ENCODE measurements at regions not wholly inside any gene's neighbourhood (a gene's known extent, or its start where the extent isn't known, plus 50 kb on each side); places are given as distances from the start of the nearest gene placed in this dataset.

DNA sequence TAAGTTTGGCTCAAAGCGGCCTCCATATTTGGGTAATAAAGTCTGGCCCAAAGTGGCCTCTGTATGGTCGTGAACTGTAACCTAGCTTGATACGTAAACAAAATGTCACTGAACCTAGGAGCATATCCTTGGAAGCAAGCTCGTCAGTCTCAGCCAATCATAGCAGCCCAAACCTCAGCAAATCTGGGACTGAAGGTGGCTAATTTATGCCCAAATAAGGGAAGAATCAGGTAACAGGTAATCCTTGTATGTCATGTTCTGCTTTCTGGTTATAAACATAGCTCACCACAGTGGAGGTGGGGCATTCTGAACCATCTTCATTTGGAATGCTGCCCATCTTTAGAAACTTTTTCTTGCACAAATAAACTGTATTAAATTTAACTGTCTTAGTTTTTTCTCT, 281.1 kb downstream of the TTLL7 start:
- H3K36me3 ChIP-seq = no peaks in the 10 kb centered on the region
- no peaks in the 10 kb centered on the region for H3K9me3 ChIP-seq
- no peak overlapping the region for H3K27ac ChIP-seq
- H3K27me3 ChIP-seq (replicated peaks; ENCODE audit: insufficient read depth) = no peaks in the 10 kb centered on the region
- TF ChIP-seq, protein P1, sequence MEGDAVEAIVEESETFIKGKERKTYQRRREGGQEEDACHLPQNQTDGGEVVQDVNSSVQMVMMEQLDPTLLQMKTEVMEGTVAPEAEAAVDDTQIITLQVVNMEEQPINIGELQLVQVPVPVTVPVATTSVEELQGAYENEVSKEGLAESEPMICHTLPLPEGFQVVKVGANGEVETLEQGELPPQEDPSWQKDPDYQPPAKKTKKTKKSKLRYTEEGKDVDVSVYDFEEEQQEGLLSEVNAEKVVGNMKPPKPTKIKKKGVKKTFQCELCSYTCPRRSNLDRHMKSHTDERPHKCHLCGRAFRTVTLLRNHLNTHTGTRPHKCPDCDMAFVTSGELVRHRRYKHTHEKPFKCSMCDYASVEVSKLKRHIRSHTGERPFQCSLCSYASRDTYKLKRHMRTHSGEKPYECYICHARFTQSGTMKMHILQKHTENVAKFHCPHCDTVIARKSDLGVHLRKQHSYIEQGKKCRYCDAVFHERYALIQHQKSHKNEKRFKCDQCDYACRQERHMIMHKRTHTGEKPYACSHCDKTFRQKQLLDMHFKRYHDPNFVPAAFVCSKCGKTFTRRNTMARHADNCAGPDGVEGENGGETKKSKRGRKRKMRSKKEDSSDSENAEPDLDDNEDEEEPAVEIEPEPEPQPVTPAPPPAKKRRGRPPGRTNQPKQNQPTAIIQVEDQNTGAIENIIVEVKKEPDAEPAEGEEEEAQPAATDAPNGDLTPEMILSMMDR (IDR thresholded peaks at IDR 0.05) = no peak
- DNase-seq (ENCODE audit: low spot score) (no peak), ATAC-seq (ENCODE audit: insufficient number of reproducible peaks, low FRiP score, low read depth) (no peak)
- H3K4me1 ChIP-seq (ENCODE audit: control insufficient read depth in 1 of 2, low read depth in 2 of 2) = no peaks in the 10 kb centered on the region
- no peak overlapping the region for H3K4me3 ChIP-seq

DNA sequence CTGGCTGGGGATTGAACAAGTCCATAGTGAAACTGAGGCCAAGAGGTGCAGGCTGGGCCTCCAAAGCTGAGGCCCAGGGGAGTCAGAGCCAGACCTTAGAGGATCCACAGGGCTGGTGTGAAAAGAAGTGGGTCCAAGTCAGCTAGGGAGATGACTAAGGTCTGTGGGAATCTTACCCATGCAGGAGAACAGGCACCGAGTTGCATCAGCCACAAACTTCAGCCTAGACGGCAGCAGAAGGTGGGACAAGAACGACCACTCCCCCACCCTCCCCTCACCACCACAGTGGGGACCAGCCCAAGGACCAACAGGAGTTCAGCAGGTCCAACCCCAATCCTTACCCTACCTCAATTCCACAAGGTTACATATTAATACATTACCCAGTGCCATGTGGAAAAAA, 282.3 kb downstream of the TTLL7 start:
- no peaks in the 10 kb centered on the region for H3K4me1 ChIP-seq (ENCODE audit: control insufficient read depth in 1 of 2, low read depth in 2 of 2)
- no peaks in the 10 kb centered on the region for H3K36me3 ChIP-seq
- no peaks in the 10 kb centered on the region for H3K27me3 ChIP-seq (replicated peaks; ENCODE audit: insufficient read depth)
- TF ChIP-seq, protein P1 (IDR thresholded peaks at IDR 0.05) = no peak
- H3K9me3 ChIP-seq = no peaks in the 10 kb centered on the region
- ATAC-seq (ENCODE audit: insufficient number of reproducible peaks, low FRiP score, low read depth) (no peak), DNase-seq (ENCODE audit: low spot score) (no peak)
- no peak overlapping the region for H3K27ac ChIP-seq
- no peak overlapping the region for H3K4me3 ChIP-seq

DNA sequence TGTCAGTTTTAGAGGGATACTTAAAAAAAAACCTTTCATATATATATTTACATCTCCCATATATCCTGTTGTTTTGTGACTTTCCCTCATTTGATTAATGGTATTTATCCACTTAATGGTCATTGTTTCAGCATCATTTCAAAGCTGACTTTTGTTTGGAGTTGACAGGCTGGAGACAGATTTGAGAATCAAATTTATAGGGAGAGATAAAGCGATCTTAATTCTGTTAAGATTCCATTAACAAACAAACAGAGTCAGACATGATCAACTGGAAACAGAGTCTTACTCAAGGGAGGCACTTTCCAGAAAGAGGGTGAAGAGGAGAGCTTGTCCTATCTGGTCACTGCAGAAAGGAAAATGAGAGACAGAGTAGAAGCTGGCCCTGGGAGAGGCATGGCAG, 283.4 kb downstream of the TTLL7 start:
- TF ChIP-seq, protein P1 (IDR thresholded peaks at IDR 0.05) = no peak
- Histone ChIP-seq H3K27ac (no peak overlapping the region), H3K4me1 (ENCODE audit: control insufficient read depth in 1 of 2, low read depth in 2 of 2) (no peaks in the 10 kb centered on the region), H3K9me3 (no peaks in the 10 kb centered on the region), H3K4me3 (no peak overlapping the region), H3K27me3 (replicated peaks; ENCODE audit: insufficient read depth) (no peaks in the 10 kb centered on the region), H3K36me3 (no peaks in the 10 kb centered on the region)
- ATAC-seq (ENCODE audit: insufficient number of reproducible peaks, low FRiP score, low read depth) = no peak
- no peak for DNase-seq (ENCODE audit: low spot score)

DNA sequence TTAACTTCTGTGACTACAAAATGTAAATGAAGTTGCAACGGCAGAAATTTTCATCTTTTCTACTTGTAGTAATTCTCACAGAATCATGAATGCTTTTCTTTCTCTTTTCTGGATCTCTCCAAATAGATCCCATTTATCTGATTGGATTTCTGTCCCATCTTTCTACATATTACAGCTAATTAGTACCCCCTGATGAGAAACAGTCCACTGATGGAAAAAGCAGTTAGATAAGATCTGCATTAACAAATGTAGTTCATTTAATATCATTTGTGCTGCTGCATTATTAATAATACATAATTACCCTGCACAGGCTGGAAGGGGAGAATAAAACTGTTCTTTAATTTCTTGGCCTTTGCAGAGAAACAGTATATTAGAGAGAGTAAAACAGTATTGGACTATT, 289.3 kb downstream of the TTLL7 start:
- H3K27ac ChIP-seq = no peak overlapping the region
- TF ChIP-seq, protein P1 (IDR thresholded peaks at IDR 0.05) = no peak
- no peak for ATAC-seq (ENCODE audit: insufficient number of reproducible peaks, low FRiP score, low read depth)
- no peaks in the 10 kb centered on the region for H3K4me1 ChIP-seq (ENCODE audit: control insufficient read depth in 1 of 2, low read depth in 2 of 2)
- H3K4me3 ChIP-seq = no peak overlapping the region
- H3K9me3 ChIP-seq = no peaks in the 10 kb centered on the region
- H3K27me3 ChIP-seq (replicated peaks; ENCODE audit: insufficient read depth) = no peaks in the 10 kb centered on the region
- no peak for DNase-seq (ENCODE audit: low spot score)
- no peaks in the 10 kb centered on the region for H3K36me3 ChIP-seq

DNA sequence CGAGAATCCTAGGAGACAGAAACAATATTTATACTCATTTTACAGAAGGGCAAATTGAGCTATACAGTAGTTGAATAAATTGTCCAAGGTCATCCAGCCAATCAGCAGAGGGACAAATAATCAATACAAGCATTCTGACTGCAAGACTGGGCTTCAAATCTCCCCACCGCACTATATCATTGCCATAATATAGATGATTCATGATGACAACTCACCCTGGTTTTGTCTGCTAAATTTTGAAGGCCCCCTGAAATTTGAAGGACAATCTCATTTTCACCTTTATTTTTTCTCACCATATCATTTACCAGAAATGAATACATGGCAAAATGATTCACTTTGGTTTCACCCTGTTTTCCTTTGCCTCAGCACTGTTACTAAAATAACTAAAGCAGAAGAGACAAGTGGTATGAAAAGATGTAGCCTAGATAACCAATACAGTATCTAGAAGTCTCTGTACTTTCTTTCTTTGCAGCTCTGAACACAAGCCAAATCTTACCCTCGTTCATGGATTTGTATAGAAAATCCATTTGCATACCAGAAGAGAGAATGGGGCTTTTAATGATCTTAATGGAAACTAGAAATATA, 292.5 kb downstream of the TTLL7 start:
- ATAC-seq (ENCODE audit: insufficient number of reproducible peaks, low FRiP score, low read depth) (no peak), DNase-seq (ENCODE audit: low spot score) (no peak)
- Histone ChIP-seq H3K36me3 (no peaks in the 10 kb centered on the region), H3K27me3 (replicated peaks; ENCODE audit: insufficient read depth) (no peaks in the 10 kb centered on the region), H3K4me1 (ENCODE audit: control insufficient read depth in 1 of 2, low read depth in 2 of 2) (no peaks in the 10 kb centered on the region), H3K4me3 (no peak overlapping the region), H3K9me3 (no peaks in the 10 kb centered on the region), H3K27ac (no peak overlapping the region)
- TF ChIP-seq, protein P1 (IDR thresholded peaks at IDR 0.05) = no peak

All from thoracic aorta (tissue), 2 donors.